Stimulated activated CD4-positive, alpha-beta T cell treated with anti-CD3 and anti-CD28 coated beads, Interleukin-12 subunit alpha, Interleukin-12 subunit beta, amount 100 ng/mL, for 4 hours (primary cell): ENCODE measurements at regions not wholly inside any gene's neighbourhood (a gene's known extent, or its start where the extent isn't known, plus 50 kb on each side); places are given as distances from the start of the nearest gene placed in this dataset.

Experiments used
- DNase-seq: peaks from one replicate; pipeline ENCODE4 v3.0.0-alpha.2; 2020

DNA sequence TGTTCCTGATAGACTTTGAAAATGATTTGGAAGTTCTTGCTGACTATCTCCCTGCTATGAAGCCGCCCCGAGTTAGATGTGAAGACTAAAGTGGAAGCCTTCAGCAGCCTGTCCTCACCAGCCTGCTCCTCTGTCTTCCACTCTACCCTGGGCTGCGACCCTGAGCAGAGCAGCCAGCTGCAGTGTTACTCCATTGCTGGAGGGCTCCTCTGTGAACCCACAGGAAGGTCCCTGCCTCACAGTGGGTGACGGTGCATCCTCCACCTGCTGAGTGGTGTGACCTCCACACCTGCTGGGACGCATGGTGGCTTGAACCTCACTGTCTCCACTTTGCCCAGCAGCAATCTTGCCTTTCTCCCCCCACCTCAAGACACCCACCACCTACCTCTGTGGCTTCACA is 116.4 kb downstream of the IRS2 start:
- no peak for DNase-seq

DNA sequence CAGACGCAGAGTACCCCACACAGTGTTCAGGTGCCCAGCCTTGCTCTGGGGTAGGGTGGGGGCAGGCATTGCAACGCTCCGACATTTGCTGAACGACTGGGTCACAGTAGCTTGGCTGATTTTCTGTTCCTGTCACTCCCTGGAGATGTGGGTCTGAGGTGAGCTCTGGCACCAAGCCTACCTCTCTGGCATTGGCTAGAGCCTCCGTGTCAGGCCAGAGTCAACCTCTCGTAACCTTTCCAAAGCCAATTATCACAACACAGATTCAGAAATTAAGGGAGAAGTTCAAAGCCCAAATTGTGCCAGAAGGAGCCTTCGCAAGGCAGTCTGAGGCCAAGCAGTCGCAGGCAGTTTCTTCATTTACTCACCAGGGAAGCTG is 117.2 kb downstream of the IRS2 start:
- DNase-seq, result no peak

DNA sequence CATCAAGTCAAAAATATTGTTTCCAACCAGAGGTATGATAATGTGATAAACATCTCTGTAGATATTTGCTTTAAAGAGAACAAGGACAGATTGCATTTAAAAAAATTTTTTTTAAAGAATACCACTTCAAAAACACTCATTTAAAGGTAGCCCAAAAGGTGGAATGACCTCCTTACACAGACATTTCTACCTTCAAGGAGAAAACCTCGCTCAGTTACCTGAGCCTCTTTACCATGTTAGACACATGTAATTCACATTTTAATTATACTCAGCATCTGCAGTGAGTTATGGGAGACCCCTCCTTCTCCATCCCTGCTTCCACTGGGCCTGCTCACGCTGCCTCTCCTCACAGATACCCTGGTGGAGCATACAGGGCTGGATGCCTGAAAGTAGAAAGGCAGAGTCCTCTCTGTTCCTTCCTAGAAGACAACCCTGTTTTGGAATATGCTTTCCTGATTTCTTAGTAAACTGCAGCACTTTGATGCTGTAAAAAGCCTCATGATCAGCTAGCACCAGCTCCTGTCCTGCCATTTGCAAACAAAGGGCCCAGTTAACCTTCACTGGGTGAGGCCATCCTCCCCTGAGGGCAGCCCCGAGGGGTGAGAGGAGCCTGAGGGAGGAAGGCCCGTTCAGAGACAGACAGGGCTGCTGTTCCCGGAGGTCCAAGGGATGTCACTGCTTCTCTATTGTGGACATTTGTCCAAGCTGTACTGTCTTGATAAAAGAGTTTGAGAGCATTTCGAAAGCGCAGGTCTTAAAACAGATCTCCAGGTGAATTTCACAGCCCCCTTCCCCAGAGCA is 117.8 kb downstream of the IRS2 start:
- no peak for DNase-seq

GRCh38 chr13:109667807-109668291 is 118.5 kb downstream of the IRS2 start:
- no peak for DNase-seq

GRCh38 chr13:109667056-109667455 is 119.3 kb downstream of the IRS2 start:
- no peak for DNase-seq

DNA sequence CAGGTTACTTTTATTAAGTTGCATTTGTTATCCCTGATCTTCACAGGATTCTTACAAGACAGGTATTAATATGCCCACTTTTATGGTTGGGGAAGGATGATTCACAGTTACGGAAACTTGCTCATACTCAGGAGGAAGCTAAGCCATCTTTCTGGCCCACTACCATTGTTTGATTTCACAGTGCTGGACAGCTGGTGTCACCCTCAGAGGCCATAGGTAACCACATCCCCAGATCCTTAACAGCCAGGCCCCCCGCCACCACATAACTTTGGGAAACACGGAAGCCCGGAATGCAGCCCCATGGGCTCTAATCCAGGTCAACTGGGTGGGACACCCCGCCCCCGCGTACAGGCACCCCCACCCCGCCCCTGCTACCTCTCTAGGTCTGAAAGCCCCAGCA is 119.7 kb downstream of the IRS2 start:
- DNase-seq, result no peak

- DNase-seq, result no peak
Measured at GRCh38 chr13:109665781-109666249, 120.6 kb downstream of the IRS2 start.

GRCh38 chr13:109665240-109665639 is 121.1 kb downstream of the IRS2 start:
- DNase-seq, result no peak

DNA sequence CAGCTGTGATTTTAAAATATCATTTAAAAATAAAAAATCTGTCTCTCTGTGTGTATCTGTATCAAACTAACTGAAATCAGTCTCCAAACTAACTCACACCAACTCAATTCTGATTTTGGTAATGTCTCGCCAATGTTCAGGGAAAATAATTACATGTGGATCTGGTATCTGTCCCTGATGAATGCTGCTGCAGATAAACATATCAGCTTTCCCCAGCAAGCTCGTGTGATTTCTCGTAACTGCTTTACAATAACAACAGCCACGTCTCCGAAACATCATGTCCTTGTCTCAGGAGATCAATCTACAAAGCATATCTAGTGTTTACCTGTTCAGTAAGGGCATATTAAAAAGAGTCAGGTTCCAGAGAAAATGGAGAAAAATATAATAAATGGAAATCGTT is 129.0 kb downstream of the IRS2 start:
- no peak for DNase-seq

- no peak for DNase-seq
Measured at GRCh38 chr13:109656206-109656605, 130.2 kb downstream of the IRS2 start.

DNA sequence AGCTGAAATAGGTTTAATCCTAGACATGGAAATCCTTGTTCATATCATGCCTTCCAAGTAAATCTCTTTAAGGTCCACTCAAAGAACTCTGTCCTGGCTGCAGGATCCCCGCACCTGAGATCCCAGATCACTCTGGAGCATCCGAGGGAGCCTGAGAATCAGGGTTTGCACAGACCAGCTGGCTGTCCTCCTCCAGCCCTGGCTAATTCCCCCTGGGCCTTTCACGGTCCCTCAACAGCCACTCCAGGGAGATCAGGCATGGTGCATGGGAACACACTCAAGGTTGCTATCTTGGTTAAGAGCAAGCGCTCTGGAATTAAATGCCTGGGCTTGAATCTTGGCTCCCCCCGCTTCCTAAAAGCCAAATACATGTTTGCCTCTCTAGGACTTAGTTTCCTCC is 130.8 kb downstream of the IRS2 start:
- DNase-seq, result no peak

- DNase-seq, result no peak
Measured at GRCh38 chr13:109655206-109655600, 131.2 kb downstream of the IRS2 start.

- DNase-seq, result no peak
Measured at GRCh38 chr13:109654341-109655205, 131.8 kb downstream of the IRS2 start.

GRCh38 chr13:109652531-109652930 is 133.9 kb downstream of the IRS2 start:
- no peak for DNase-seq

DNA sequence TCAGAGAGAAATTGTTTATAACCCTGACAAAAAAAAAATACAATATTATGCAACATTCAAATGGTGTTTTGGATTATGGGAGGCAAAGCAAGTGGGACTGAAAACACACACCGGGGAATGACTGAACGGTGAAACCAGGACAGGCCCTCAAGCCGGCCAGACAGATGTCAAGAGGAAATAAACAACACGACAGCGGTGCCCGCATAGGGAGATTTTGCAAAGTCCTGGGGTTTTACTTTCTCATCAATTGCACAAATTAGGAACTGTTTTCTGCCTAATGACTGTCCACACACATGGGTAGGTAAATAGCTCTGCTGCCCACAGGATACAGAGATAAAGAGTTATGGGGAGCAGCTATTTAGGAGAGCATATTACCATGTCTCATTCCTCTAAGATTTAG is 134.5 kb downstream of the IRS2 start:
- DNase-seq, result no peak

DNA sequence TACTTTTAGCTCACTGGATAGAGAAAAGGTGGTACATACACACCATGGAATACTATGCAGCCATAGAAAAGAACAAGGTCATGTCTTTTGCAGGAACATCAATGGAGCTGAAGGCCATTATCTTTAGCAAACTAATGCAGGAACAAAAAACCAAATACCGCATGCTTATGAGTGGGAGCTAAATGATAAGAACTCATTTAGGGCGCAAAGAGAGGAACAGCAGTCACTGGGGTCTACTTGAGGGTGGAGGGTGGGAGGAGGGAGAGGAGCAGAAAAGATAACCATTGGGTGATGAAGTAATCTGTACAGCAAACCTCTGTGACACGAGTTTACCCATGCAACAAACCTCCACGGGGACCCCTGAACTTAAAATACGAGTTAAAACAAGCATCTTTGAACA is 135.1 kb downstream of the IRS2 start:
- no peak for DNase-seq

- no peak for DNase-seq
Measured at GRCh38 chr13:109650861-109651260, 135.5 kb downstream of the IRS2 start.

DNA sequence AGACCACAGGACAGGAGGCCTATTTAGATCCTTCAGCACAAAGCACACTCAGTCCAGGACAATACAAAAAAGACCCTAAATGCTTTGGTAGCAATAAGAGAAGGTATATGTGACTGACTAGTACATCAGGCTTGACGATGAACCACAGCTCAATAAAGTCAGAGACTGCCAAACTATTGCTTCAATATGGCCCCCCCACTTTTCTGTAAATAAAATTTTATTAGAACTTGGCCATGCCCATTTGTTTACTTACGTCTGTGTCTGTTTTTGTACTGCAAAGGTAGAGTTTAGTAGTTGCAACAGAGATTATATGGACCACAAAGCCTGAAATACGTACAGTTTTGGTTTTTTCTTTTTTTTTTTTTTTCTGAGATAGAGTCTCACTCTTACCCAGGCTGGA is 136.7 kb downstream of the IRS2 start:
- DNase-seq, result no peak

DNA sequence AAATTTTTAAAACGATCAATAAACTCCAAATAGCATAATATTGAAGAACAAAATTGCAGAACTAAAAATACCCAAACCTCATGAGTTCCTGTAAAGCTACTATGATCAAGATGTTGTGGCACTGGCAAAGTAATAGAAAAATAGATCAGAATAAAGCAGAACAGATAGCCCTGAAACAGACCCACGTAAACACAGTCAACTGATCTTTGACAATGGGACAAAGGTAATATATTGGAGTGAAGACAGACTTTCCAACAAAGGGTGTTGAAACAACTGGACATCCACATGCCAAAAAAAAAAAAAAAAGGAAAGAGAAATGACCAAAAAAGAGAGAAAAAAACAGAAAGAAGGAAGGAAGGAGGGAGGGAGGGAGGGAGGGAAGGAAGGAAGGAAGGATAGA is 138.7 kb downstream of the IRS2 start:
- DNase-seq, result no peak

GRCh38 chr13:109647053-109647452 is 139.3 kb downstream of the IRS2 start:
- no peak for DNase-seq

DNA sequence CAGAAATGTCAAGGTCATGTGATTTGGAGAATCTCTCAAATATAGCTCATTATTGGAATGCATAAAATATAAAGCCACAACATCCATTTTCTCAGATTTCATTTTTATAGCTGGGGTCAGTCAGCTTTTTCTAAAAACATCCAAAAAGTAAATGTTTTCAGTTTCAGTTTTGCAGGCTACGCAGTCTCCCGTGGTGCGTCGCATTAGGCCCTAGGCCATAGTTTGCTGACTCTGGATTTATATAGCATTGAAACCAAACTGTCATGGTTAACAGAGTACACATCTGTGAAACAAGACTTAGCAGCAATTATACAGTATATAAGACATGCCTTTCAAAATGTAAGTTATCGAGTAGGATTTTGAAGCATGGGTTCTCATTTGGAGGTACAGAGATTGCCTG is 140.0 kb downstream of the IRS2 start:
- DNase-seq, result no peak

DNA sequence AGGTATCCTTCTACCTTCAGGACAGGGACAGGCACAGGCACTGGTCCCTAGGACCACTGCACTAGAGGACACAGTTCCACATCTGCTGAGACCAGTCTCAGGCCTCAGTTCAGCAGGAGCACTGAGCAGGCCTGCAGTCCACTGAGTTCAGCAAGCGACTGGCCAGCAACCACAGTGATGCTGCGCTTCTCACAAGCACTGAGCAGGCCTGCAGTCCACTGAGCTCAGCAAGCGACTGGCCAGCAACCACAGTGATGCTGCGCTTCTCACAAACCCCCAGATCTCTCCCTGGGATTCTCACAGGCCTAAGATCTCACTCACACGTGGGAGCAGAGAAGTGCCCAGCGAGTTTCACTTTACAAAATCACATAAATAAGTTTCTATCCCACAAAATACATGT is 140.6 kb downstream of the IRS2 start:
- no peak for DNase-seq

GRCh38 chr13:109644956-109645355 is 141.4 kb downstream of the IRS2 start:
- no peak for DNase-seq
